HEK293T (cell line): ENCODE measurements at regions not wholly inside any gene's neighbourhood (a gene's known extent, or its start where the extent isn't known, plus 50 kb on each side); places are given as distances from the start of the nearest gene placed in this dataset.

Source experiments
- ELF4 ChIP-seq: fragments of 450-650 bp; IDR thresholded peaks from 2 replicates; pipeline ENCODE4 v1.6.1; 2017; ENCODE audit warnings: antibody characterized with exemption
- FOXA1 ChIP-seq: fragments of 450-650 bp; IDR thresholded peaks from 2 replicates; pipeline ENCODE4 v1.6.1; 2016; ENCODE audit warnings: mild to moderate bottlenecking
- SP1 ChIP-seq: fragments of 450-650 bp; IDR thresholded peaks from 2 replicates; pipeline ENCODE4 v1.6.1; 2017
- TARDBP ChIP-seq: fragments of 450-650 bp; IDR thresholded peaks from 2 replicates; pipeline ENCODE4 v1.6.1; 2016
- TF ChIP-seq, protein P1 (sequence below): fragments of 450-650 bp; IDR thresholded peaks from 2 replicates; pipeline ENCODE4 v1.6.1; 2016

DNA sequence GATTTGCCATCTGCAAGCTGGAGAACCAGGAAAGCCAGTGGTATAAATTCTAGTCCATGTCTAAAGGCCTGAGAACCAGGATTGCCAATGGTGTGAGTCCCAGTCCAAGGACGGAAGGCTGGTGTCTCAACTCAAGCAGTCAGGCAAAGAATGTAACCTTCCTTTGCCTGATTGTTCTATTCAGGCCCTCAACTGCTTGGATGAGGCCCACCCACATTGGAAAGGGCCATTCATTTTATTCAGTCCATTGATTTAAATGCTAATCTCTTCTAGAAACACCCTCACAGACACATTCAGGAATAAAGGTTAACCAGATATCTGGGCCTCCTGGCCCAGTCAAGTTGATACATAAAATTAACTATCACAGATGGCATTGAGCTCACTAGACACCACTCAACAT is 427.8 kb downstream of the ZNF608 start:
- TF ChIP-seq TARDBP (no peak), FOXA1 (no peak), SP1 (no peak), ELF4 (no peak)
- TF ChIP-seq, protein P1, sequence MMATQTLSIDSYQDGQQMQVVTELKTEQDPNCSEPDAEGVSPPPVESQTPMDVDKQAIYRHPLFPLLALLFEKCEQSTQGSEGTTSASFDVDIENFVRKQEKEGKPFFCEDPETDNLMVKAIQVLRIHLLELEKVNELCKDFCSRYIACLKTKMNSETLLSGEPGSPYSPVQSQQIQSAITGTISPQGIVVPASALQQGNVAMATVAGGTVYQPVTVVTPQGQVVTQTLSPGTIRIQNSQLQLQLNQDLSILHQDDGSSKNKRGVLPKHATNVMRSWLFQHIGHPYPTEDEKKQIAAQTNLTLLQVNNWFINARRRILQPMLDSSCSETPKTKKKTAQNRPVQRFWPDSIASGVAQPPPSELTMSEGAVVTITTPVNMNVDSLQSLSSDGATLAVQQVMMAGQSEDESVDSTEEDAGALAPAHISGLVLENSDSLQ = no peak
